GM12891 (cell line): ENCODE measurements at regions not wholly inside any gene's neighbourhood (a gene's known extent, or its start where the extent isn't known, plus 50 kb on each side); places are given as distances from the start of the nearest gene placed in this dataset.

Experiments
- POLR2A ChIP-seq: IDR thresholded peaks from 2 replicates; pipeline ENCODE4 v1.6.1; 2011; ENCODE audit warnings: low read depth, low read length, control low read depth
- POLR2AphosphoS5 ChIP-seq: IDR thresholded peaks from 2 replicates; pipeline ENCODE4 v1.6.1; 2011; ENCODE audit warnings: low read depth, low read length, control low read depth
- TAF1 ChIP-seq: IDR thresholded peaks from 2 replicates; pipeline ENCODE4 v1.6.1; 2011; ENCODE audit warnings: low read depth, low read length, control low read depth

- TF ChIP-seq POLR2A: no peak
- TF ChIP-seq POLR2AphosphoS5: no peak
- TF ChIP-seq TAF1: no peak
Observed at GRCh38 chr5:6000867-6001266, 377.5 kb downstream of the MED10 start.
